Activated CD4-positive, alpha-beta T cell treated with anti-CD3 and anti-CD28 coated beads, Interleukin-2, amount 10 ng/mL, durations not matched to agents 7 days and 5 days (primary cell): ENCODE measurements at regions not wholly inside any gene's neighbourhood (a gene's known extent, or its start where the extent isn't known, plus 50 kb on each side); places are given as distances from the start of the nearest gene placed in this dataset.
A peak's percentile ranks its signal among the peaks of the same experiment; 100 is the strongest.
"Not testable (repeated sequence)": the region's sequence is repeated elsewhere in the genome, so short reads cannot be mapped to it uniquely, and the experiment has no call there.

Source experiments
- CTCF ChIA-PET: fragments of 350-600 bp; sonication (Branson Sonifier 250); formaldehyde crosslinking; loops from one replicate; lab custom pipeline; 2021; ENCODE audit warnings: antibody characterized with exemption; lab: Charles Lee
- POLR2A ChIA-PET: fragments of 350-600 bp; sonication (Branson Sonifier 250); formaldehyde crosslinking; loops from one replicate; lab custom pipeline; 2021; ENCODE audit warnings: antibody characterized with exemption; lab: Charles Lee
- DNase-seq: peaks from one replicate; pipeline ENCODE4 v3.0.0-alpha.2; 2020
- H3K27ac Mint-ChIP-seq: one replicate; pipeline ENCODE4 v1.8.0; 2021; ENCODE audit warnings: mild to moderate bottlenecking, moderate library complexity, mixed read lengths
- H3K27me3 Mint-ChIP-seq: one replicate; pipeline ENCODE4 v1.8.0; 2021; ENCODE audit warnings: mixed read lengths
- H3K36me3 Mint-ChIP-seq: one replicate; pipeline ENCODE4 v1.8.0; 2021; ENCODE audit warnings: low read depth, mixed read lengths
- H3K4me1 Mint-ChIP-seq: one replicate; pipeline ENCODE4 v1.8.0; 2021; ENCODE audit warnings: mixed read lengths
- H3K4me3 Mint-ChIP-seq: one replicate; pipeline ENCODE4 v1.8.0; 2021; ENCODE audit warnings: mild to moderate bottlenecking, moderate library complexity, mixed read lengths
- H3K9me3 Mint-ChIP-seq: one replicate; pipeline ENCODE4 v1.8.0; 2021; ENCODE audit warnings: mixed read lengths

DNA sequence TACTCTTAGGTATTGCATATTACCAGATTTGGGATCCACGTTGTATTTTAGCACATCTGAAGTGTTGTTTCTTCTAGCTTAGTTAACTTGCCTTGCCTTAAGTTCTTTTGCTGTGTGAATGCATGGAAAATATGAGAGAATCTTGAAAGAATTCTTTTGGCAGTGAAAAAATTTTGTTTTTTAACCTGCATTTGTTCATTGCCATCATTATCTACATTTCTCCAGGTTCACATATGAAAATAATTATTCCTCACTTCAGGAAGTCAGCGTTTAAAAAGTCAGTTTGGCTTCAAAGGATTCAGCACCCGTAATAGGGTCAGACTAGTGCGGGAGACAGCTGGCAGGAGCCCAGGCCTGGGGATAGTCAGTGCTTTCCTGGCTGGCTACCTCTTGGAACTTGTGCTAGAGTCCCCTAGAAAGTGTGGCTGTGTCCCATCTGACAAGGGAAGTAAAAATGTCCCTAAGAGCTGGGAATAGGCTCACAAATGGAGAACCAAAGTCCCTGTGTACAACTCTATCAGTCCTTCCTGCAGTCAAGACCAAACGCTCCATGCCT, 251.9 kb upstream of the KLF3 start:
- ChIA-PET CTCF (interaction anchor here (1.2 kb wide), 2 partner anchors 9 to 444 kb away, joined by 3 to 4 read pairs; no protein-coding TSS in a partner anchor), POLR2A (no interaction called here)
- Mint-ChIP-seq H3K9me3 (no peaks in the 10 kb centered on the region), H3K27me3 (peaks cover 3% of the 10 kb centered on the region), H3K4me3 (no peak overlapping the region), H3K4me1 (peaks cover 9% of the 10 kb centered on the region), H3K27ac (no peak overlapping the region), H3K36me3 (no peaks in the 10 kb centered on the region)
- no peak for DNase-seq

DNA sequence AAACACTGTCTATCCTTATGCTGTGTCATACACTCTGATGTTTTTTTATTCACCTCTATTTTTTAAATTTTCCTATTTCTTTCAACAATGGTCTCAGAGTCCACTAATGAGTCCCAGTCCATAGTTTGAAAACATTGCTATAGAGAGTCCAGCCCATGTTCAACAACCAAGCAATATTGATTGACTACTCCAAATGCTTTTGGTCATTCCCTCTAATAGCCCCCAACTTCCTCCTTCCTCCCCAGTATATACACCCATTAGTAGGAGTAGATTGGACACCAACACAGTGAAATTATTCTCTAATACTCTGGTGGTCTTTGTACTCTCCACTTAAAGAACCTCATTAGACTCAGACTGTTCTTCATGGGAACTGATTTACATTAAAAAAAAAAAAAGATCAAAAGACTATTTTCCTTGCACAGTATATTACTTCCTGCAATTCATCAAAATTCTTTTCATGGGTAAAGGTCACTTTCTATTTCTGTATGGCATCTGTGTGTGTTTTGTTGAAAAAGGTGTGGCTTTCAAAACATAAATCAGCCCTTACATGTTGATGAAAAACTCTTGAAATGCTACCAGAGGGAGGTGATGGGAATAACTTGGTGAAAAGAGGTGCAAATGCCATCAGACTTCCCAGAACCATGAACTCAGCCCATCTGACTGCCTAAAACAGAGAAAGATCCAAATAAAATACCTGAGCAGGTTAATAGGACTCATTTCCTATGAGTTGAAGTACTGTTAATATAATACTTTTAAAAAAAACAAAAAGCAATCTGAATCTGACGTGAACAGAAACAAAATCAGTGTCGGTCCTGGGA, 250.3 kb upstream of the KLF3 start:
- POLR2A ChIA-PET: no interaction called here
- peaks cover 3% of the 10 kb centered on the region for H3K27me3 Mint-ChIP-seq

DNA sequence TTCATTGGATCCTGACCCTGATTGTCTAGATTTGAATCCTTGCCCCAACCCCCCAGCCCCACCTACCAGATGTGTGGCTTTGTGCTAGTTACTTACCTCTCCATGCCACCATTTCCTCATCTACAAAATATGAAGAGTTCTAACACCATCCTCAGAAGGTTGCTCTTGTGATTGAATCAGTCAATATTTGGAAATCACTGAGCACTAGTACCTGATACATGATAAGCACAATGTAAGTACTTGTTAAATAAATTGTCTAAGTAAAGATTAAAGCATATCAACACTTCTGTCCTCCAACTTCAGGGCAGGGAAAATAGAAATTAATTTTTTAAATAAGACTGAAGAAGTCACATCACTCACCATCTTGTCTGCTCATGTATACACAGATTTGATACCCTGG, 249.6 kb upstream of the KLF3 start:
- Mint-ChIP-seq H3K27me3 (peaks cover 1% of the 10 kb centered on the region), H3K27ac (no peak overlapping the region), H3K4me3 (no peak overlapping the region), H3K36me3 (no peaks in the 10 kb centered on the region), H3K4me1 (peaks cover 9% of the 10 kb centered on the region), H3K9me3 (no peaks in the 10 kb centered on the region)
- CTCF ChIA-PET: interaction anchor here (0.6 kb wide), 1 partner anchor 31 kb away, joined by 5 read pairs; no protein-coding TSS in a partner anchor
- POLR2A ChIA-PET: no interaction called here
- no peak for DNase-seq

More for the DNA sequence above, 250.3 kb upstream of the KLF3 start:
- no peak for DNase-seq
- CTCF ChIA-PET: no interaction called here
- Mint-ChIP-seq H3K9me3 (no peaks in the 10 kb centered on the region), H3K27ac (no peak overlapping the region), H3K4me1 (peaks cover 9% of the 10 kb centered on the region), H3K36me3 (no peaks in the 10 kb centered on the region), H3K4me3 (no peak overlapping the region)

DNA sequence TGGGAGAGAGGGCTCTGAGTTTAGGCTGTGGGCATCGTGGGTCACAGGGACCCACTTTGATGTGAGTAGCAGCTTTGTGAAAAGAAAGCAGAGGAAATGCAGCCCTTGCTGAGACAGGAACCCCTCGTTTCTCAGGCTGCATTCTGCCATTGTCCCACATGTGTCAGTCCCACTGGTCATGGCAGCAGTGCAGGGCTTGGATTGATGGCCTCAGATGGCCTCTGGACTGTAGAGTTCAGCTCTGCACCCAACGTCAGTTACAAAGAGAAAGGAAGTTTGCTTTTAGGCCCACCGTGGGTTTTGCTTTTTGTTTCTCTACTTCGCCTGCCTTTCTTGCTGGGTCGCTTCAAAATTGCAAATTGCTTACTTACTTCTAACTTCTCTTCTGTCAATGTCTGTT, 248.3 kb upstream of the KLF3 start:
- Mint-ChIP-seq H3K36me3 (no peaks in the 10 kb centered on the region), H3K9me3 (peaks cover 4% of the 10 kb centered on the region), H3K4me3 (no peak overlapping the region), H3K4me1 (peaks cover 9% of the 10 kb centered on the region), H3K27me3 (no peaks in the 10 kb centered on the region), H3K27ac (peak overlapping the region; percentile 47)
- ChIA-PET POLR2A (no interaction called here), CTCF (no interaction called here)
- DNase-seq: no peak

DNA sequence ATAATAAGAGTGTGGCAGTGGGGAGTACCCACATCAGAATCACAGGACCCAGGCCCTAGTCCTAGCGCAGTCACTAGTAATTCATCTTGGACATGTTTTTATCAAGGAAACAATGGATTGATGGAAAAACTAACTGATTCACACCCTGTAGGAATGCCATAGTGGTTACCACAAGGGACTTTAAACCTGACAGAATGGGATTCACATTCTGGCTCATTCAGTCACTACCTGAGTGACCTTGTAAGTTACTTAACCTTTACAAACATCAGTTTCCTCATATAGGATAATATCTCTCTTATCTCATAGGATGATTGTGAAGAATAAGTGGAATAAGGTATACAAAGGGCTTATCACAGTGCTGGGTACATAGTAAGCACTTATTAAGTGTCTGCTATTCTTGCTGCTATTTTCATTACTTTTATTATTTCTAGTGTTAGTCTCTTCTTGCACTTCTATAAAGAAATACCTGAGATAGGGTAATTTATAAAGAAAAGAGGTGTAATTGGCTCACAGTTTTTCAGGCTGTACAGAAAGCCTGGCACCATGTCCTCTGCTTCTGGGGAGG, 247.5 kb upstream of the KLF3 start:
- POLR2A ChIA-PET: no interaction called here
- H3K4me1 Mint-ChIP-seq: peaks cover 9% of the 10 kb centered on the region
- CTCF ChIA-PET: no interaction called here
- H3K27ac Mint-ChIP-seq: no peak overlapping the region
- no peak overlapping the region for H3K4me3 Mint-ChIP-seq
- no peaks in the 10 kb centered on the region for H3K36me3 Mint-ChIP-seq
- peaks cover 4% of the 10 kb centered on the region for H3K9me3 Mint-ChIP-seq
- H3K27me3 Mint-ChIP-seq: no peaks in the 10 kb centered on the region
- DNase-seq: no peak

DNA sequence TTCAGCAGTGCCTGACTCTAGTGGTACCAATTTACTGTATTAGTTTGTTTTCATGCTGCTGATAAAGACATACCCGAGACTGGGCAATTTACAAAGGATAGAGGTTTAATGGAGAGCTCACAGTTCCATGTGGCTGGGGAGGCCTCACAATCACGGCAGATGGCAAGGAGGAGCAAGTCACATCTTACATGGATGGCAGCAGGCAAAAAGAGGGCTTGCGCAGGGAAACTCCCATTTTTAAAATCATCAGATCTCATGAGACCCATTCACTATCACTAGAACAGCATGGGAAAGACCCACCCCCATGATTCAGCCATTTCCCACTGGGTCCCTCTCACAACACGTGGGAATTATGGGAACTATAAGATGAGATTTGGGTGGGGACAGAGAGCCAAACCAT, 243.7 kb upstream of the KLF3 start:
- H3K36me3 Mint-ChIP-seq, POLR2A ChIA-PET, CTCF ChIA-PET, H3K9me3 Mint-ChIP-seq, DNase-seq, H3K27me3 Mint-ChIP-seq, H3K4me3 Mint-ChIP-seq, H3K27ac Mint-ChIP-seq, H3K4me1 Mint-ChIP-seq: not testable (repeated sequence)

DNA sequence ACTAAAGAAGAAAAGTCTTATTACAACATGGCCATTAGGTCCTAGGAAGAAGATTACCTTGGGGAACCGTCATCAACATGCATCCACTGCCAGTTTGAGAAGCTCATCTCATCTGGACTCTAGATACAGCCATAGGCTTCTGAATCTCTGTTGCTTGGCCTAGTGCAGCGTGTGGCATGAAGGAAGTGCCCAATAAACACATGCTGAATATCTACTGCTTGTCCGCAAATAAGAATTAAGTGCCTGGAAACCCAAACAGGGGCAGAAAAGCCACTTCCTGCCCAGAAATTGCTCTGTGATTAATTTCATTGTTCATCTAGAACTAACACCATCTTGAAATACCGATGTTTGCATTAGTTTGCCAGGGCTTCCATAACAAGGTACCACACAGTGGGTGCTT, 241.1 kb upstream of the KLF3 start:
- Mint-ChIP-seq H3K4me3 (no peak overlapping the region), H3K27me3 (no peaks in the 10 kb centered on the region), H3K27ac (no peak overlapping the region), H3K36me3 (no peaks in the 10 kb centered on the region), H3K9me3 (peaks cover 6% of the 10 kb centered on the region), H3K4me1 (no peaks in the 10 kb centered on the region)
- no peak for DNase-seq
- CTCF ChIA-PET: no interaction called here
- POLR2A ChIA-PET: no interaction called here

DNA sequence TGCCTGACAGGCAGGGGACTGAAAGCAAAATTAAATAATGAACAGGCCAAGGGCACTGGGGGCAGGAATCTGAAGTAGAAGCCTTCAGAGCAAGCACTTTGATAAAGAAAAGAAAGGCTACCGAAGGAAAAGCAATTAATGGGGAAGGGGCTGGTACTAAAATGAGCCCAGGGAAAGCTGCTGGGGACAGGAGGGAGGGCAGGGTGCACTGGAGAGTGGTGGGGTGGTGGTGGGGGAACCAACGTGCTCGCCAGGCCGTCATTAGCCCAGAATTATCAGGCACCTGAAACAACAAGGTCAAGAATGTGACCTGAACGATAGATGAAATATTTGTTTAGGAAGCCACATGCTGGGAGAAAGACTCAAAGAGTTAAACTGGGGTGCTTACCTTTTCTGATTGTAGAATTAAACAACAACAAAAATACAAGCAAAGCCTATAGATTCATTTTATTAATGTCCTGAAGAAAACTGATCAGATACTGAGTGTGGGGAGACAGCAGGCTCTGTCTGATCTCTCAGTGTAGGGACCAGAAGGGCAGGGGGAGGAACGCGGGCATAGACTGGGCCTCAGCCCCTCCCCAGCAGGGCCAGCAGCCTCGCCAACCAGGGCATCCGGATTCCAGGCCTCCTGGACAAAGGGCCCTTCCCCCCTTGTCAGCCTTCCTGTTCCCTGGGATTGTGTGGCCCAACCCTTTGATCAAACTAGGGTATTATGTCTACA, 239.7 kb upstream of the KLF3 start:
- peaks cover 2% of the 10 kb centered on the region for H3K27me3 Mint-ChIP-seq
- CTCF ChIA-PET: no interaction called here
- no peak for DNase-seq
- H3K36me3 Mint-ChIP-seq: no peaks in the 10 kb centered on the region
- POLR2A ChIA-PET: no interaction called here
- peaks cover 2% of the 10 kb centered on the region for H3K4me1 Mint-ChIP-seq
- H3K27ac Mint-ChIP-seq: no peak overlapping the region
- peaks cover 8% of the 10 kb centered on the region for H3K9me3 Mint-ChIP-seq
- H3K4me3 Mint-ChIP-seq: no peak overlapping the region

DNA sequence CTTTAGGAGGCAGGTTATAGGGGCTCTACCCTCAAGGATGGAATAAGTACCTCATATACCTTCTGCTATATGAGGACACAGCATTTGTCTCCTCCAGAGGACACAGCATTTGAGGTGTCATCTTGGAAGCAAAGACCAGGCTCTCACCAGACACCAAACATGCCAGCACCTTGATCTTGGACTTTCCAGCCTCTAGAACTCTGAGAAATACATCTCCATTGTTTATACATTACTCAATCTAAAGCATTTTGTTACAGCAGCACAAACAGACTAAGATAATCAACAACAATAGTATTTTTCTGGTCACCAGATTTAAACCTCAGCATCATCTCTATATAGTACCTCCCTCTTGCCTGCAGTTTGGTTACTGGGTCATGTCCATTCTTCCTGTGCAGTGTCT, 237.5 kb upstream of the KLF3 start:
- ChIA-PET CTCF (no interaction called here), POLR2A (no interaction called here)
- H3K4me3 Mint-ChIP-seq: no peak overlapping the region
- H3K27ac Mint-ChIP-seq: no peak overlapping the region
- DNase-seq: no peak
- no peaks in the 10 kb centered on the region for H3K36me3 Mint-ChIP-seq
- H3K9me3 Mint-ChIP-seq: peaks cover 5% of the 10 kb centered on the region
- H3K4me1 Mint-ChIP-seq: peaks cover 2% of the 10 kb centered on the region
- peaks cover 2% of the 10 kb centered on the region for H3K27me3 Mint-ChIP-seq

DNA sequence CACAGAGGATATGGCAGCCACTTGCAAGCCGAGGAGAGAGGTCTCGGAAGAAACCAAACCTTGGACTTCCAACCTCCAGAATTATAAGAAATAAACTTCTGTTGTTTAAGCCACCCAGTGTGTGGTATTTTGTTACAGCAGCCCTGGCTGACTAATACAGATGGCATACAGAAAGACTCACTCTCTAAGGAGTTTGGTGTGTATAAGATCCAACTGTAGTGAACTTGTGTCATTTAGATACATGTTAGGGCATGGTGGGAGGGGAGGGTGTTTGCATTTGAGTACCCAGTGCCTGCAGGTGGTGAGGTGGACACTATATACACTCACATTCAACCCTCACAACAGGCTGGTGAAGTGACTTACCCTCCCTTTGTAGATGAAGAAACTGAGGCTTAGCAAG, 233.2 kb upstream of the KLF3 start:
- POLR2A ChIA-PET: no interaction called here
- Mint-ChIP-seq H3K9me3 (peaks cover 20% of the 10 kb centered on the region), H3K36me3 (peaks cover 3% of the 10 kb centered on the region), H3K27ac (no peak overlapping the region), H3K4me3 (no peak overlapping the region), H3K4me1 (peaks cover 2% of the 10 kb centered on the region), H3K27me3 (peaks cover 4% of the 10 kb centered on the region)
- CTCF ChIA-PET: no interaction called here
- no peak for DNase-seq

DNA sequence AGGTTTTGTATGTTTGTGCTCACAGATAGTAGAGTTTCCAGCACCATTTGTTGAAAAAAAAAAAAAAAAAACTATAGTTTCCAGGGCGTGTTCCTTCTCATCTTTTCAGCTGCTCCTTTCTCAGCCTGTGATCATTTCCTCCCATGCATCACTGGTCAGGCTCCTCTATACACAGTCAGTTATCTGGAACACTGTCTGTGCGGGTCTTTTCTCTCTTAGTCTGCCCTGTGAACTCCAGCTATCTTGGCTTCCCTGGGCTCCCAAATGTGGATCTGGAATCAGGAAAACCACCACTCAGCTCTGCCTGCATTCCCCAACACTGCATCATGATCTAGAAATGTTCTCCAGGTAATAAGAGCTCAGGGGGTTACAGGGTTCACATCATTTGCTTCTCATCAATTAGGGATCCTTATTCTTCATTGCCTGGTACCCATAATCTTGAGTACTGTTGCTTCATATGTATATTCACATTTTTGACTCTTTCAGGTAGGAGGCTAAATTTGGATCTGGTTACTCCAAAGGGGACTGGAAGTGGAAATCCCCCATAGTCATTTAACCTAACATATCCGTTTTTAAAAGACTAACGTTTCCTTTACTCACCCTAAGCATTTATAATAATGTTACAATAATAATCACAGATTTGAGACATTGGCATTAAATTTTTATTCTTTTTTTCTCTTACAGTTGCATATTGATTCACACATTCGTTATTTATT, 221.8 kb upstream of the KLF3 start:
- Mint-ChIP-seq H3K9me3 (peaks cover 24% of the 10 kb centered on the region), H3K27ac (no peak overlapping the region), H3K4me3 (no peak overlapping the region), H3K4me1 (no peaks in the 10 kb centered on the region), H3K27me3 (peaks cover 2% of the 10 kb centered on the region), H3K36me3 (peaks cover 2% of the 10 kb centered on the region)
- ChIA-PET POLR2A (no interaction called here), CTCF (no interaction called here)
- DNase-seq: no peak

DNA sequence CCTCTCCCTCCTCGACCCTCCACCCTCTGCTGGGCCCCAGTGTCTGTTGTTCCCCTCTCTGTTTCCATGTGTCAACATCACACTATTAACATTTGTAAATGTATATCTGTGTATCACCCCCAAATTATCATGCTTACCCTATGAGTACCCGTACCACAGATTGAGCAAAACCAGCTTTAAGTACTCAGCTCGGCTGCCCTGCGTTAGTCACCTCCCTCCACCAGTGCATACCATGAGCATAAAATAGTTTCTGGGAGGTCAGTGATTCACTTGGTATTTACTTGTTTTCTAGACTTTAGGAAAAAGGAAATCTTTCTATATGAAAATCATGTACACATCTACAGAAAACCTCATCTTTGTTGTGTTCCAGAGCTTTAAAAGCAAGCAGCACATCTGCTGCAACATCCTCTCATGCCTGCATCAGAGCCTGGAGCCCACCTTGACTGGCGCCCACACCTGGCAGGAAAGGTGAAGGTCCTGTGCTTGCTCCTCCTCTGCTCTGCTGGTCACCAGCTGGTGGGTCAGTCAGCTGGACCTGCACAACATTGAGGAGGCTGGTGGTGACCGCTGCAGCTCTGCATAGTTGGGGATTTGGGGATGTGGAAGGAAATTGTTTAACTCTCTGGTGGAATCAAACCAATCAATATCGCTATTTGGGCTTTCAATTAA, 214.4 kb upstream of the KLF3 start:
- H3K27ac Mint-ChIP-seq: no peak overlapping the region
- POLR2A ChIA-PET: no interaction called here
- H3K9me3 Mint-ChIP-seq: peaks cover 26% of the 10 kb centered on the region
- CTCF ChIA-PET: interaction anchor here (0.7 kb wide), 2 partner anchors 40 to 128 kb away, joined by 3 read pairs; no protein-coding TSS in a partner anchor
- H3K27me3 Mint-ChIP-seq: peaks cover 5% of the 10 kb centered on the region
- H3K4me1 Mint-ChIP-seq: peaks cover 29% of the 10 kb centered on the region
- DNase-seq: no peak
- H3K4me3 Mint-ChIP-seq: no peak overlapping the region
- peaks cover 19% of the 10 kb centered on the region for H3K36me3 Mint-ChIP-seq
